ENCODE measurements at regions not wholly inside any gene's neighbourhood (a gene's known extent, or its start where the extent isn't known, plus 50 kb on each side); places are given as distances from the start of the nearest gene placed in this dataset.

DNA sequence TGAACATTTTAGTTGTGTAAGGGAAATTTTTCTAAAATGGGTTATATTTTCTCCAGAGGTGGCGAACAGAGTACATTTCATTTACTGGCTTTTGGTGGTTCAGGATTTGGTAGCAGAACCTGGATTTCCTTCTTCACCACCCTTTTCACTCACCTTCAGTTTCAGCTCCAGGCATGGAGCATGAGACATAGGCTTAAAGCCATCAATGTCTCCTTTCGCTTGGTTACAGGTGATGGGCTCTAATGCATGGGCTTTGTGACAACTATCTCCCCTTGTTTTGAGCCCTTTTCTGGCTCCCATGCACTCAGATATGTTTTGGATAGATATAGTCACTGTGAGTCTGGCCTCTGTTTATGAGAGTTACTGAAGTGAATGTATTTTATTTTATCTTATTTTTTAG lies 96.6 kb upstream of the ANKRD28 start:
- Histone ChIP-seq H3K36me3 (ENCODE audit: control insufficient read depth in 2 of 2, extremely low read depth in 1 of 2, insufficient read depth in 2 of 2, low read length in 2 of 2) (no peaks in the 10 kb centered on the region), H3K4me2 (ENCODE audit: control insufficient read depth, extremely low read depth, insufficient read depth, low read depth, low read length) (no peak overlapping the region), H3K79me2 (ENCODE audit: control insufficient read depth, insufficient read depth, low read length) (no peaks in the 10 kb centered on the region), H3K27me3 (ENCODE audit: control insufficient read depth, extremely low read depth, insufficient read depth, low read length) (no peaks in the 10 kb centered on the region), H3K4me3 (ENCODE audit: control insufficient read depth in 2 of 3, extremely low read depth in 1 of 3, insufficient read depth in 2 of 3, low read depth in 1 of 3, low read length in 3 of 3) (no peak overlapping the region), H3K27ac (ENCODE audit: control insufficient read depth, insufficient read depth, low read length) (no peak overlapping the region), H3K9me3 (ENCODE audit: control insufficient read depth, low read depth, low read length) (no peaks in the 10 kb centered on the region), H2AFZ (ENCODE audit: control insufficient read depth, low read length) (no peak overlapping the region), H3K9ac (ENCODE audit: control insufficient read depth, extremely low read depth, insufficient read depth, low read length) (no peak overlapping the region), H3K9me1 (ENCODE audit: control insufficient read depth, extremely low read depth, insufficient read depth, low read length) (no peaks in the 10 kb centered on the region), H3K4me1 (ENCODE audit: control insufficient read depth, extremely low read depth, insufficient read depth, low read length) (peaks cover 9% of the 10 kb centered on the region), H4K20me1 (ENCODE audit: control insufficient read depth, extremely low read depth, insufficient read depth, low read length) (no peaks in the 10 kb centered on the region)
- FAIRE-seq (no peak), DNase-seq (ENCODE audit: low read depth, low spot score) (no peak)
- TF ChIP-seq EZH2 (IDR thresholded peaks at IDR 0.05; ENCODE audit: low read length): no peak
- TF ChIP-seq, protein P1, sequence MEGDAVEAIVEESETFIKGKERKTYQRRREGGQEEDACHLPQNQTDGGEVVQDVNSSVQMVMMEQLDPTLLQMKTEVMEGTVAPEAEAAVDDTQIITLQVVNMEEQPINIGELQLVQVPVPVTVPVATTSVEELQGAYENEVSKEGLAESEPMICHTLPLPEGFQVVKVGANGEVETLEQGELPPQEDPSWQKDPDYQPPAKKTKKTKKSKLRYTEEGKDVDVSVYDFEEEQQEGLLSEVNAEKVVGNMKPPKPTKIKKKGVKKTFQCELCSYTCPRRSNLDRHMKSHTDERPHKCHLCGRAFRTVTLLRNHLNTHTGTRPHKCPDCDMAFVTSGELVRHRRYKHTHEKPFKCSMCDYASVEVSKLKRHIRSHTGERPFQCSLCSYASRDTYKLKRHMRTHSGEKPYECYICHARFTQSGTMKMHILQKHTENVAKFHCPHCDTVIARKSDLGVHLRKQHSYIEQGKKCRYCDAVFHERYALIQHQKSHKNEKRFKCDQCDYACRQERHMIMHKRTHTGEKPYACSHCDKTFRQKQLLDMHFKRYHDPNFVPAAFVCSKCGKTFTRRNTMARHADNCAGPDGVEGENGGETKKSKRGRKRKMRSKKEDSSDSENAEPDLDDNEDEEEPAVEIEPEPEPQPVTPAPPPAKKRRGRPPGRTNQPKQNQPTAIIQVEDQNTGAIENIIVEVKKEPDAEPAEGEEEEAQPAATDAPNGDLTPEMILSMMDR (optimal IDR thresholded peaks at IDR 0.05 in 1 of 3, IDR thresholded peaks at IDR 0.05 in 1 of 3, conservative IDR thresholded peaks at IDR 0.05 in 1 of 3; ENCODE audit: extremely low read depth in 1 of 3, insufficient read depth in 2 of 3, low read length in 3 of 3): no peak
- dilution Hi-C loops (cut with MboI; ENCODE audit: extremely low pct_ligation_motif_present, low sequenced_read_pairs): no loop called here

DNA sequence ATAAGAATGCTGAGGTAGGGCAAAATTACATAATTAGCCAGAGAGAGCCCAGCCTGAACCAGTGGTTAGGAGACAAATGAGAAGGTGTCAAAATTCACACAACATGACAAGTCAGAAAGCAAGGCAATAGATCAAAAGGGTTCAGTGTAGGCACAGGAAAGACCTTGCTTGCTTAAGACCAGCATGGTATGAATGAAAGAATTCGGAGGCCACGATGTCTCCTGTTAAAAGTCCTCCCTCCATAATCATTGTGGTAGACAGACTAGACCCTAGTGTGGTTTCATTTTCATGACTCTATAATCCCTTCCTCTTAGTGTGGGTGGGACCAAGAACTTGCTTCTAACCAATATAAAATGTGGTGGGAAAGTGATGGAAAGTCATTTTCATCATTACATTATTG lies 98.7 kb upstream of the ANKRD28 start:
- Histone ChIP-seq H4K20me1 (ENCODE audit: control insufficient read depth, extremely low read depth, insufficient read depth, low read length) (no peaks in the 10 kb centered on the region), H3K9me3 (ENCODE audit: control insufficient read depth, low read depth, low read length) (no peaks in the 10 kb centered on the region), H3K9me1 (ENCODE audit: control insufficient read depth, extremely low read depth, insufficient read depth, low read length) (no peaks in the 10 kb centered on the region), H3K27me3 (ENCODE audit: control insufficient read depth, extremely low read depth, insufficient read depth, low read length) (no peaks in the 10 kb centered on the region), H2AFZ (ENCODE audit: control insufficient read depth, low read length) (no peak overlapping the region), H3K27ac (ENCODE audit: control insufficient read depth, insufficient read depth, low read length) (no peak overlapping the region), H3K4me1 (ENCODE audit: control insufficient read depth, extremely low read depth, insufficient read depth, low read length) (peaks cover 9% of the 10 kb centered on the region), H3K9ac (ENCODE audit: control insufficient read depth, extremely low read depth, insufficient read depth, low read length) (no peak overlapping the region), H3K36me3 (ENCODE audit: control insufficient read depth in 2 of 2, extremely low read depth in 1 of 2, insufficient read depth in 2 of 2, low read length in 2 of 2) (no peaks in the 10 kb centered on the region), H3K4me3 (ENCODE audit: control insufficient read depth in 2 of 3, extremely low read depth in 1 of 3, insufficient read depth in 2 of 3, low read depth in 1 of 3, low read length in 3 of 3) (no peak overlapping the region), H3K79me2 (ENCODE audit: control insufficient read depth, insufficient read depth, low read length) (no peaks in the 10 kb centered on the region), H3K4me2 (ENCODE audit: control insufficient read depth, extremely low read depth, insufficient read depth, low read depth, low read length) (no peak overlapping the region)
- FAIRE-seq (no peak), DNase-seq (ENCODE audit: low read depth, low spot score) (no peak)
- dilution Hi-C loops (cut with MboI; ENCODE audit: extremely low pct_ligation_motif_present, low sequenced_read_pairs): no loop called here
- TF ChIP-seq, protein P1 (optimal IDR thresholded peaks at IDR 0.05 in 1 of 3, IDR thresholded peaks at IDR 0.05 in 1 of 3, conservative IDR thresholded peaks at IDR 0.05 in 1 of 3; ENCODE audit: extremely low read depth in 1 of 3, insufficient read depth in 2 of 3, low read length in 3 of 3): no peak
- no peak for TF ChIP-seq EZH2 (IDR thresholded peaks at IDR 0.05; ENCODE audit: low read length)

Measured in keratinocyte (primary cell).